ENCODE measurements at regions not wholly inside any gene's neighbourhood (a gene's known extent, or its start where the extent isn't known, plus 50 kb on each side); places are given as distances from the start of the nearest gene placed in this dataset.
"Not testable (repeated sequence)": the region's sequence is repeated elsewhere in the genome, so short reads cannot be mapped to it uniquely, and the experiment has no call there.

GRCh38 chr9:135173066-135173465 is 85.6 kb downstream of the OLFM1 start:
- ChIA-PET POLR2A (no interaction called here), CTCF (no interaction called here)

- ChIA-PET POLR2A (no interaction called here), CTCF (no interaction called here)
Observed at GRCh38 chr9:135174248-135174647, 86.8 kb downstream of the OLFM1 start.

- CTCF ChIA-PET = no interaction called here
- POLR2A ChIA-PET = no interaction called here
Observed at GRCh38 chr9:135174981-135175380, 87.5 kb downstream of the OLFM1 start.

- POLR2A ChIA-PET = no interaction called here
Observed at GRCh38 chr9:135176284-135176683, 88.8 kb downstream of the OLFM1 start.

GRCh38 chr9:135177562-135177961 is 90.1 kb downstream of the OLFM1 start:
- POLR2A ChIA-PET, CTCF ChIA-PET: not testable (repeated sequence)

More at GRCh38 chr9:135176284-135176683, 88.8 kb downstream of the OLFM1 start:
- CTCF ChIA-PET = no interaction called here

- ChIA-PET CTCF (no interaction called here), POLR2A (no interaction called here)
Observed at GRCh38 chr9:135178498-135178897, 91.0 kb downstream of the OLFM1 start.

GRCh38 chr9:135179041-135179440 is 91.6 kb downstream of the OLFM1 start:
- POLR2A ChIA-PET = no interaction called here
- CTCF ChIA-PET = no interaction called here

- ChIA-PET POLR2A (no interaction called here), CTCF (no interaction called here)
Observed at GRCh38 chr9:135179976-135180375, 92.5 kb downstream of the OLFM1 start.

- CTCF ChIA-PET = no interaction called here
- POLR2A ChIA-PET = no interaction called here
Observed at GRCh38 chr9:135180586-135180985, 93.1 kb downstream of the OLFM1 start.

GRCh38 chr9:135181336-135181735 is 93.9 kb downstream of the OLFM1 start:
- CTCF ChIA-PET = no interaction called here
- POLR2A ChIA-PET = no interaction called here

- POLR2A ChIA-PET, CTCF ChIA-PET: not testable (repeated sequence)
Observed at GRCh38 chr9:135181841-135182240, 94.4 kb downstream of the OLFM1 start.

- ChIA-PET POLR2A (no interaction called here), CTCF (no interaction called here)
Observed at GRCh38 chr9:135183069-135183468, 95.6 kb downstream of the OLFM1 start.

- CTCF ChIA-PET = no interaction called here
- POLR2A ChIA-PET = no interaction called here
Observed at GRCh38 chr9:135183528-135184180, 96.2 kb downstream of the OLFM1 start.

- ChIA-PET CTCF (no interaction called here), POLR2A (no interaction called here)
Observed at GRCh38 chr9:135184181-135185053, 96.9 kb downstream of the OLFM1 start.

- CTCF ChIA-PET = no interaction called here
- POLR2A ChIA-PET = no interaction called here
Observed at GRCh38 chr9:135185060-135185459, 97.6 kb downstream of the OLFM1 start.

GRCh38 chr9:135186248-135187164 is 99.0 kb downstream of the OLFM1 start:
- ChIA-PET CTCF (no interaction called here), POLR2A (no interaction called here)

- CTCF ChIA-PET = no interaction called here
Observed at GRCh38 chr9:135187365-135187764, 99.9 kb downstream of the OLFM1 start.

GRCh38 chr9:135188681-135189151 is 101.2 kb downstream of the OLFM1 start:
- POLR2A ChIA-PET = no interaction called here
- CTCF ChIA-PET = no interaction called here

More at GRCh38 chr9:135187365-135187764, 99.9 kb downstream of the OLFM1 start:
- POLR2A ChIA-PET = no interaction called here

GRCh38 chr9:135189497-135189896 is 102.0 kb downstream of the OLFM1 start:
- POLR2A ChIA-PET = no interaction called here
- CTCF ChIA-PET = no interaction called here

GRCh38 chr9:135190789-135191577 is 103.5 kb downstream of the OLFM1 start:
- CTCF ChIA-PET = no interaction called here
- POLR2A ChIA-PET = no interaction called here

Measured in activated CD8-positive, alpha-beta memory T cell treated with anti-CD3 and anti-CD28 coated beads for 36 hours (primary cell).